ENCODE measurements at regions not wholly inside any gene's neighbourhood (a gene's known extent, or its start where the extent isn't known, plus 50 kb on each side); places are given as distances from the start of the nearest gene placed in this dataset.
"Not testable (repeated sequence)": the region's sequence is repeated elsewhere in the genome, so short reads cannot be mapped to it uniquely, and the experiment has no call there.

DNA sequence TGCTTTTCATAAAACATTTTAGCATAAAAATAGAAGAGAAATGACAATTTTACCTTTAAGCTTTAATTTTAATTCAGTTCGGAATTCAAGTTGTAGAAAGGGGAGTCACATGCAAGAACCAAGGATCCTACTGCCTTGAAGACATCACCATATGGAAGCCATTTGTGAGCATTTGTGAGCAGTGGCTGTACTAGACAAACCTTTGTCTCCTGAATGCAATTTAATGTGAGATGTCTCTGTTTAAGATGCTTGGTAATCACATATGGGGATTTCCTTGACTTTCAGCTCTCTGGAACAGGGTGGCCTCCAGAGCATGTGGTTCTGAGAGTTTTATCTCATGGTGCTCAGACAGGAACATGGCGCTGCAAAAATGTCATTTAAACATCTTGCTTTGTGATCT is 421.8 kb downstream of the NYAP2 start:
- DNase-seq (ENCODE audit: low read depth) = no peak

DNA sequence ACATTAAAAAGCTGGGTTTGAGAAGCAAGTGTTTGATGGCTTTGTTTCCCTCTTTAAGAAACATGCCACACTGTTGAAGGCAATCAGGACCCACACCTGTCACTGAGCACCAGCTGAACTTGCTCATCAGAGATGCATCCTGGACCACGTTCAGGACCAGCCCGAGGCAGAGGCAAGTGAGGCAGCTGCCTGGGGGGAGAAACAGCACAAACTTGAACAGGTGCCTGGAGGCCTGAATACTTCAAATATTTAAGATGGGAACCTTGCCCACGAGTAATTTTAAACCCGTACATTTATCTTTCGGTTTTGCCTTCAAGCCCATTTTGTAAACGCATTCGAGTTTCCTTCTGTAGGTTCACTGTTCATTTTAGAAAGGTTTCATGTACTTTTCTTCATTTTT is 421.3 kb downstream of the NYAP2 start:
- DNase-seq (ENCODE audit: low read depth) = no peak

DNA sequence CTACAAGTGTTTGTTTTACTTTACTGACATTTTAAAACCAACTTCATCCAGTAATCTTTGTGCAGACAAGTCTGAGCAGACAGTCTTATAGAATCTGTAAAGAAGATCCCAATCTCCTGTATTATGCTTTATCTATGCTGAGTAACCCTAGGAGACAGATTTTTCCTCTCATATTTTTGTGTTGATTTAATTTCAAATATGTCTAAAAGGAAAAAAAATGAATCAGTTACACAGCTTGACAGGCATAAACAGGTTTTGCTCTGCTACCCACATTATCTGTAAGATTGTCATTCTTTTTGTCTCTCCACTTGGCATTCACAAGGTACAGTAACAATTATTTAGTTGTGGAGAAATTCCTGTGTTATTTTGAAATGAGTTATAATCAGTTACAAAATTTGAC is 415.0 kb downstream of the NYAP2 start:
- no peak for DNase-seq (ENCODE audit: low read depth)

DNA sequence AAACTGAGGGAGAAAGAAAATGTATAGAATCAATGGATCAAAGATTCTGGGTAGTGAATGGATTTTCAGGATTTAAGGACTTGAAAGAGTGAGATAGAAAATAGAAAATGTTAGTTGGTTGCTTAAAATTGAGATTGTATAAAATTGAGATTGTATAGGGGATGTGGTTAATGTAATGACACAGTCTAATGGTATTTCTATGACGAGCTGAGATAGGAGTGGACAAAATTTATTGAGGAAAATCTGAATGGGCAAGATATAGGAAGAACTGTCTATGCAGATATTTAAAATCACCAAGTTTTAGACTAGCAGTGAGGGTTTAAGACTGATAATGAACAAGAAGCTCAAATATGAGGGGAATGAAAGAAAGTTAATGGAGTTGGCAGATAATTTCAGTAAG is 406.6 kb downstream of the NYAP2 start:
- DNase-seq (ENCODE audit: low read depth) = no peak

DNA sequence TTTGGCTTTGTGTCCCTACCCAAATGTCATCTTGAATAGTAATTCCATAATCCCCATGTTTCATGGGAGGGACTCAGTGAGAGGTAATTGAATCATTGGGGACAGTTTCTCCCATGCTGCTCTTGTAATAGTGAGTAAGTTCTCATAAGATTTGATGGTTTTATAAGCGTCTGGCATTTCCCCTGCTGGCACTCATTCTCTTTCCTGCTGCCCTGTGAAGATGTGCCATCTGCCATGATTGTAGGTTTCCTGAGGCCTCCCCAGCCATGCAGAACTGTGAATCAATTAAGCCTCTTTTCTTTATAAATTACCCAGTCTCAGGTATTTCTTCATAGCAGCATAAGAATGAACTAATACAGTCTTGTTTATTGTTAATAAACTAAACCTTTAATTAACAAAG is 402.6 kb downstream of the NYAP2 start:
- DNase-seq (ENCODE audit: low read depth) = not testable (repeated sequence)

DNA sequence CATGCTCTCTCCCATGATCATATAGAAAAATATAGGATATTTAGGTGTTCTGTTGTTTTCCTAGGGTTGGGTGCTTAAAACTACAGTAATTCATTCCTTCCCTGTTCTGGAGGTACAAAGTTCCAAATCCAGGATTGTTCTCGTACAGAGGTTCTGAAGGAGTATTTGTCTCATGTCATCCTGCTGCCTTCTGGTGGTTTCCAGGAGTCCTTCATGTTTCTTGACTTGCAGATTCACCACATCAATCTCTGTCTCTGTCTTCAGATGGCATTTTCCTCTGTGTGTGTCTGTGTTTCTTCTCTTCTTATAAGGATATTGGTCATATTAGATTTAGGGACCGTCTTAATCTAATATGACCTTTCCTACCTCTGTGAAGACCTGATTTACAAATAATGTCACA is 397.9 kb downstream of the NYAP2 start:
- no peak for DNase-seq (ENCODE audit: low read depth)

DNA sequence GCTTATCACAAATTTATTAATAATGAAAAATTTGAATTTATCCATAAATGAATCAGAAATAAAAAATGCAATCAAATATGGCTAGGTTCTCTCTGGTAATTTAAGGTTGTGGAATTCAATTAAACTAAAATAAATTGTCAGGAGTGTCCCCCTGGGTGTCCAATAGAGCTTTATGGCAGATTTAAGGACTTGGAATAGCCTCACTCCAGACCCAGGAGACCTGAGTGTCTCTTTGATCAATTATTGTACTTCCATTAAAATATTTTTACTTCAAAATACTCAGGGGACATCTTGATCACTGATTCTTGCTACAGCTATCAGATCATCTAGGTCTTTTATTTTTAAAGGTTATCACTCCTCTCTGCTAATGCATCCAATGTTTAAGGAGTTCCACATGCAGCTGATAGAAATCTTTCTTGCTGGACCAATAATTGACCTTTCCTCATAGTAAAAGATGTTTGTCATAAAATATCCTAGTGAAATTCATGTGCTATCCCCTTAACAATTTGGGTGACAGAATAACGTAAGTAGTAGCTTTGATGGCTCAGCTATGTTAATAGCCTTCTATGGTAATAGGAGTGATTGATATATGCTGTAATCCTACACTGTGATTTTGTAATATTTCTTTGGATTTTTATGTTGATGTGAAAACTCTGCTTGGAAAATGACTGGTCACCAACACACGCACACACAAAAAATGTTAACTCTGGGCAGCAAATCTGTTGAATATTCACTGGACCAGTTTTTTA is 395.3 kb downstream of the NYAP2 start:
- no peak for DNase-seq (ENCODE audit: low read depth)

DNA sequence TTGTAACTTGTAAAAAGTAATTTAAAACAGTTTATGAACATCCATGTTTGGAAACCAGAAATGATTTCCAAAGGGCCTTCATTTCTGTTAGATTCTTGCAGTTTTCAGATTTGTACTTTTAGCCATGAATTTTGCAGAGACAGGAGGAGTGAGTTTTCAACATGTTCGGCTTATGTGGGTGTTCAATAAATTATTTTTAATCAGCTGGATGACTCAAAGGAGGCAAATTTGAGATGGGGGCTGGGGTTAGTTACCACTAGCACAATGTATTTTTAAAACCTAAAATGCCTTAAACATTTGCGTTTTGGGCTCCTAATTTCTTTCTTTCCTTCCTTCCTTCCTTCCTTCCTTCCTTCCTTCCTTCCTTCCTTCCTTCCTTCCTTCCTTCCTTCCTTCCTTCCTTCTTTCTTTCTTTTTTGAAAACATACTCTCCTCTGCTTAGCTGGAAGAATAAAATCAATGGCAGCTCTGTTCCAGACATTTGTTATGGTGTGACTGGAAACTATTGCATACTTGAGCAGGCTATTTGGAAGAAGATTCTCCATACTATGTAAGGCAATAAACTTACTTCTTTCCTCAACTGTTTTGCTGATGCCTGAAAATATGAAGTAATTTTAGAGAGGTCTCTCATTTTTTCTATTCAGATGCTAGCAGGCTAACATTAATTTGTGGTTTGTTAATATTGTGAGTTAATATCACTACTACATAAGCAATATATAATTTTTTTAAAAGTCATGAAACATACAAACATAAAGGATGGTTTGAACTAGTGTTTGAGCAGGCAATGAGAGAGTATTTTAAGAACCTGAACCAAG is 394.4 kb downstream of the NYAP2 start:
- DNase-seq (ENCODE audit: low read depth) = no peak

DNA sequence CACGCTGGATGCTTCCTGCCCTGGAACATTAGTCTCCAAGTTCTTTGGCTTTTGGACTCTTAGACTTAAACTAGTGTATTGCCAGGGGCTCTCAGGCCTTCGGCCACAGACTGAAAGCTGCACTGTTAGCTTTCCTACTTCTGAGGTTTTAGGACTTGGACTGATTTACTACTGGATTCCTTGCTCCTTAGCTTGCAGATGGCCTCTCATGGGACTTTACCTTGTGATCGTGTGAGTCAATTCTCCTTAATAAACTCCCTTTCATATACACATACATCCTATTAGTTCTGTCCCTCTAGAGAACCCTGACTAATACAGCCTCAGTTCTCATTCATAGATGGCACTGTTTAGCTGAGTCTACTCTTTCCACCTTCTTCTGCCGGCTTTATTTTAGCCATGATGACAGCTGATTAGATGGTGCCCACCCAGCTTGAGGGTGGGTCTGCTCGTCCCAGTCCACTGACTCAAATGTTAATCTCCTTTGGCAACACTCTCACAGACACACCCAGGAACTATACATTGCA is 389.1 kb downstream of the NYAP2 start:
- DNase-seq (ENCODE audit: low read depth) = no peak

DNA sequence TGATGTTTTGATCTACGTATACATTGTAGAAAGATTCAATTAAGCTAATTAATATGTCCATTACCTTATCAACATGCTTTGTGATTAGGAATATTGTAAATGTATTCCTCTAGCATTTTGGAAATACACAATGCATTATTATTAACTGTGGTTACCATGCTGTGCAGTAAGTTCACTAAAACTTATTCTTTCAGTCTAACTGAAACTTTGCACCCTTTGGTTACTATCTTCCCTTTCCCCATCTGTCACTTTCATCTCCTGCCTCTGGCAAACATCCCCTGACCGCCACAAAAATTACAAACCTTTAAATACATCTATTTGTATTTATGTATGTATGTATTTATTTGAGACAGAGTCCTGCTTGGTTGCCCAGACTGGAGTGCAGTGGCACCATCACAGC is 388.0 kb downstream of the NYAP2 start:
- DNase-seq (ENCODE audit: low read depth) = no peak

DNA sequence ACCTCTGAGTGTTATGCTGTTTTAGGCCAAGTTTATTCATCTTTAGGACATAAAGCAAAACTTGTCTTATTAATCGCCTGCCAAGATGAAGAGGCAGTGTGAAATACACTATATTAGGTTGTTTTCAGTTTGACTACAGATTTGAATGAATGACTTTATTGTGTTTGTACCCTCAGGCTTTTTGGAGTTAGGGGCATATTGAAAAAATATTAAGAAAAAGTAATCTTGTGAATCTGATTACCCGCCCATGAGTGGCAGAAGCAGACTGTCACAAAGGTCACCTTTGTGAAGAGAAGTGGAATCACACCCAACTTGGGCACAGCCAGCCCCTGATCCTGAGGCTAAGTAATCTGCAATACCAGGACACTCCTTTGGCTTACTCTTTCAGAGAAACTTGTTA is 382.5 kb downstream of the NYAP2 start:
- DNase-seq (ENCODE audit: low read depth) = no peak

DNA sequence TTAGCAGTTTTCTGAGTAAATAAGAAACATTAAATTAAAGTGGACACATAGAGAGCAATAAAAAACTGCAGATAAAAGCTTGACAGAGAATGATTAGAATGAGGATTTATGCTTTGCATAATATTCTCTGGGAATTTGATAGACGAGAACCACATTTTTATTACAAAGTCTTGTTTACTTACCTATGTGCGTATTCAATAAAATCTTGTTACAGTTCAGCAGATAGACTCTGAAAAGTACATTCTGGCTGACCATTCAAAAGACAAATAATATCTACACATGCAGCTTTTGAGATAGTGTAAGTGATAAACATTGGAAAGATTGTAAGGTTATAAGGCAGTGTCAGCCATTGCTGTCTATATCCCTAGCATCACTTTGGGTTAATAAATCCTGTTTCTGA is 381.6 kb downstream of the NYAP2 start:
- DNase-seq (ENCODE audit: low read depth) = no peak

DNA sequence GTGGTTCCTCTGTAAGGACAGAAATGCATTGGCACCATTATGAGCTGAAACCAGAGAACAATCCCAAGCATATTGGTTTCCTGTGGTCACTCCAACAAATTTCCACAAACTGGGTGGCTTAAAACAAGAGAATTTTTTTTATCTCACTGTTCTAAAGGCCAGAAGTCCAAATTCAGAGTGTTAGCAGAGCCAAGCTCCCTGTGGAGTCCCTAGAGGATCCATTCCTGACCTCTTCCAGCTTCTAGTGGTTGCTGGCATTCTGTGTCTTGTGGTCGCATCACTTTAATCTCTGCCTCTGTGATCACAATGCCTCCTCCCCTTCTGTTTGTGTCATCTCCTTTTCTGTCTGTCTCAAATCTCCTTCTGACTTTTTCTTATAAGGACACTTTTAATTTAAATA is 380.3 kb downstream of the NYAP2 start:
- DNase-seq (ENCODE audit: low read depth) = peak; percentile 4

DNA sequence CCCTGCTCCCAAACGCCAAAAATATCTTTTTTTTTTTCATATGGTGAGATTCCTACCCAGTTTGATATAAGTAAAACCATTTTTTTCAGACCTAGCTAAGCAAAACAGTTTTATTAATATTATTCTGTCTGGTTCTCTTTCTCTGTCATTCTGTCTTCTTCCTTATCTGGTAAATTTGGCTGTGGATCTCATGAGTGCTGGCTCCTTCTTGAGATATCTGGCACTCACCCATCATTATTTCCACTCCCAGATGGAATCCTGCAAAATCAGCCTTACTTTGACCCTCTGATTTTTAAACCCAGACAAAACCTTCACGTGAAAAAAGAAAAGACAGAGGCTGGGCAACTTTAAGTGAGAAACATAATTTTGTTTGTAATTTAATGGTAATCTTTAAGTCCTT is 373.6 kb downstream of the NYAP2 start:
- DNase-seq (ENCODE audit: low read depth) = no peak

DNA sequence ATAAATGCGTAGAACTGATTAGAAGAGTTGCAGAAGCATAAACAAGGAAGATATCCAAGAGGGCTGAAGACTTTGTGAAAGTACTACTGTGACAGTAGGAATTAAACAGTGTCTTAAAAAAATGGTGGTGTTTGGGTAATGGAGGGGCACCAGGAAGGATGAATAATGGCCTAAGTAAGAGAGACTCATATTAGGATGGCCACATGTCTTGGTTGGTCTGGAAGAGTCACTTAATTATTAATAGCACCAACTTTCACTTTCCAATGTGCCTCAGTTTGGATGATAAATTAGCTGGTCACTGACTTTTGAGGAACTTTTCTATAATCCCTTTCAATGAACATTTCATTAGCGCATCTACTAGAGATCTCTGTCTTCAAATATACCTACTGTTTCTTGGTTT is 372.2 kb downstream of the NYAP2 start:
- no peak for DNase-seq (ENCODE audit: low read depth)

DNA sequence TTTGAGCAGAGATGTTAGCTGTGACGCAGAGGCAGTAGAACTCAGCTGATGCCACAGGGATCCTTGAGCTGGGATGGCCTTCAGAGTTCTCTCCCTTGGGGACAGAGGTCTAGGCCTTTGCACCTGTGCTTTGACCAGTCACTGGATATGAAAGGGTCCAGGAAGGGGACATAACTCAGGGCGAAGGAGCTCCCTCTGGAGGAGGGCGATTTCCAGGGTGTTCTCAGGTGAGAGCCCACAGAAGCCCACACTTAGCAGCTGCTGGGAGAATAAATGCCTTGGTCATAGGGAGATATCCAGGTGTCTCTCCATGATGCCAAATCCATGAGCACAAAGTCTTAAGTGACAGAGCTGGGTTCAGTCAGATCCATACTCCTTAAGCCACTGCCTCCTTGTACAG is 369.2 kb downstream of the NYAP2 start:
- no peak for DNase-seq (ENCODE audit: low read depth)

DNA sequence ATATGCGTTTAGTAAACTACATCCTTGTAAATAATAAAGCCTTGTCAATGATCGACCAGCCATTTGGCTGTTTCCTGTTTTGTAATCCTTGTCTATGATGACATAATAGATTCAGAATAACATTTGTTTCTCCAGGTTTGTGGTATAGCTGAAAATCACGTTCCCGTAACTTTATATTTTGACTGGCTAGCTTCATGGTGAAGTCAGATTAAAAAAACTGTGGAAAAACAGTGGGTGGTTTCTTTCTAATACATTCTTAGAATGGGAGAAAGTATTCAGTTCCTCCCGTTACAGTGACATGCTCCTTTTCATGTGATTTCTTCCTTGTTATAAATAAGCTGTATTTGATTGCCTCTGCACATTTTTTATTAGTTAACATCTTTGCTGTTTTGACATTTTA is 366.9 kb downstream of the NYAP2 start:
- no peak for DNase-seq (ENCODE audit: low read depth)

DNA sequence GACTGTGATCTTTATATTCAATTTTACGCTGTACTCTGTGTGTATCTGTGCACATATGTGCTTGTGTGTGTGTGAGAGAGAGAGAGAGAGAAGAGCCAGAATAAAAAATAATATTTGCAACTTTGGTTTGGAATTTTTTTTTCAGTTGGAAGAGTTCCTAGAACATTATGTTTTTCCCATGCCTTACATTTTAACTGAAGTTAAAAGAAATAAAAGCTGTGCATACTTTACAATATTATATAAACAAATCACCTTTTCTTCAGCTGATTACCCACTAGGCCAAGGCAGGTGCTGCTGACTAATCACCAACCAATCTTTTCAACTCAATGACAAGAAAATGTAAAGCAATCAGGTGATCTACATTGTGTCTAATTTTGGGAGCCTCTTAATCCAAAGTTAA is 366.3 kb downstream of the NYAP2 start:
- no peak for DNase-seq (ENCODE audit: low read depth)

DNA sequence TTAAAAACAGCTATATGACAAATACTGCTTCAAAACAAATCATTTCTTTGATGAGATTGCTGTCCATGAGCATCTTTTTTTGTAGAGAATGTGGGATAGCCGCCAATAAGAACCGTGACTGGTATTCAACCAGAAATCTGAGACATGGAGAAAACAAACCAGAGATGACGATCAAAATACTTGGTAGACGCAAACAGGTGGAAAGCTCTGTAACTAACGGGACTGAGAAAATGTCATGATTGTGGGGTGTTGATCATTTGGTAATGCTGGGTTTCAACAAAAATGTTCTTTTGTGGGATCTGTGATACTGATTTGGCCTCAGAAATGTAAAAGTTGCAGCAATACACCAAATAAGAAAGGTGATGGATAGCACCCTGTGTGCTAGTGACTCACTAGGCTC is 364.8 kb downstream of the NYAP2 start:
- no peak for DNase-seq (ENCODE audit: low read depth)

DNA sequence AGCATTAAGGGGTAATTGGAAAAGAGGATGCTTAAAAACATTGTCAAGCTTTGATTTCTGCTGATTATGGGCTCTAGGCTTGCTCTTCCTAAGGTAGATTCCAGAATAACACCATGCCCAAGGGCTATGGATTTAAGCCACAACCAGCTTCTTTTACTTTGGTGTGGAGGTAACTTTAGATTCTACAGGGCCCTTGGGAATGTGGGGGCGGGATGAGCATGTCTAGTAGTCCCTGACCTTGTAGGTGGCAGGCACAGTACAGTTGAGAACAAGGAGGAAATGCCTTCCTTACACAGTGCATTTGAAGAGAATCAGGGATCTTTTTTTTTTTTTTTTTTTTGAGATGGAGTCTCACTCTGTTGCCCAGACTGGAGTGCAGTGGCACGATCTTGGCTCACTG is 364.2 kb downstream of the NYAP2 start:
- DNase-seq (ENCODE audit: low read depth) = no peak

DNA sequence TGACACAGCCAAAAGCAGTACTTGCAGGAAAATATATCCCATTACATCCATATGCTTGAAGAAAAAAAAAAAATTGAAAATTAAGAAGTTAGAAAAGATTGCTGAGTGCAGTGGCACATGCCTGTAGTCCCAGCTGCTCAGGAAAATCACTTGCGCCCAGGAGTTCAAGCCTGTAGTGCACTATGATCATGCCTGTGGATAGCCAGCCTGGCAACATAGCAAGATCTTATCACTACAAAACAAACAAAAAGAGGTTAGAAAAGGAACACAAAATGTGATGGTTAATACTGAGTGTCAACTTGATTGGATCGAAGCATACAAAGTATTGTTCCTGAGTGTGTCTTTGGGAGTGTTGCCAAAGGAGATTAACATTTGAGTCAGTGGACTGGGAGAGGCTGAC is 361.9 kb downstream of the NYAP2 start:
- DNase-seq (ENCODE audit: low read depth) = no peak

DNA sequence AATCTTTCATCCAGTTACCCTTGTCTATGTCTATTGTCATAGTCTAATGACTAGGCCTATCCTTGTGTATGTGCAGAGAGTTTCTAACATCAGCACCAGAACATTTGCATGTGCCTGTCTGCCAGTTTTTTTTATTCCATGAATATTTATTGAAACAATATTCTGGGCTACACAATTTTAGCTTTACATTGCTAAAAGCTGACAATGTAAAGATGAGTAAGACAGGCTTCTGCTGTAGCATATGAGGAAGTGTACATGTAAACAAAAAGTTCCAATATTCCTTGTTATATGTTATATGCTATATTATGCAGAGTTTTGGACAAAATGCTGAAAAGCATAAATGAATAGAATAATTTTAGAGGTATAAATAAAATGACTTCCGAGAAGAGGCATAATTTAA is 357.7 kb downstream of the NYAP2 start:
- DNase-seq (ENCODE audit: low read depth) = no peak

DNA sequence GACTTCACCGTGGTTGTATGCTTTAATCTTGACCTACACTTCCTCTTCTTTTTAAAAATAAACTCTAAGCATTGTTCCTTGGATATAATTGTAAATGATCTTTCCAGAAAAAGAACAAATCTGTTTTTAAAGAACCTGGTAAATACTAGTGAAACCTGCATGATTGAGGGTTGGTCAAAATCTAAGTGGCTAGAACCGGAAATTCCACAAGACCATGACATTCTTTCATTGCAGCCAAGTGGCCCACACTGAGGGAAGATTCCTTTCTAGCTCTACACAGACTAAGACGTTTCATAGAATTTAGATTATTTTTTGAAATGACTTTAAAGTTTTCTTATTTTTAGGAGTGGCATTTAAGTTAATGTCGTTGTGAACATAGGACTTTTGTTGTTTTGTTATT is 356.7 kb downstream of the NYAP2 start:
- DNase-seq (ENCODE audit: low read depth) = no peak

DNA sequence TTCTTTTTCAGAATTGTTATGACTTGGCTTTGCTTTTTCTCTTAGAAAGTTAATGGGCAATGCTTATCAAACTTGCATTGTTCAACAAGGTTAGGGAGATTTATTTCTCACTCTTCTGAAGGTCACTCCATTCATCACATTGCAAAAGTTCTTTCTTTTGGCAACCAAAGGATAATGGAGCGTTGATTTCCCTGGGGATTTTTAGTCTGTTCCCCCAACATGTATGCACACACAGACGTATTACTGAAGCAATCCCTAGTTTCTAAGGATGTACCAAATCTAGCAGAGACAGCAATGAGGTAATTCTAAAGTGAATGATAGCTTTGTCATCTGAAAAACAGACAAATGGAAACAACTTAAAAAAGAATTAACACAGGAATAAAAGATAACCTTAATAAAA is 349.1 kb downstream of the NYAP2 start:
- DNase-seq (ENCODE audit: low read depth) = no peak

All from GM04504 (cell line).